ENCODE measurements at regions not wholly inside any gene's neighbourhood (a gene's known extent, or its start where the extent isn't known, plus 50 kb on each side); places are given as distances from the start of the nearest gene placed in this dataset.

DNA sequence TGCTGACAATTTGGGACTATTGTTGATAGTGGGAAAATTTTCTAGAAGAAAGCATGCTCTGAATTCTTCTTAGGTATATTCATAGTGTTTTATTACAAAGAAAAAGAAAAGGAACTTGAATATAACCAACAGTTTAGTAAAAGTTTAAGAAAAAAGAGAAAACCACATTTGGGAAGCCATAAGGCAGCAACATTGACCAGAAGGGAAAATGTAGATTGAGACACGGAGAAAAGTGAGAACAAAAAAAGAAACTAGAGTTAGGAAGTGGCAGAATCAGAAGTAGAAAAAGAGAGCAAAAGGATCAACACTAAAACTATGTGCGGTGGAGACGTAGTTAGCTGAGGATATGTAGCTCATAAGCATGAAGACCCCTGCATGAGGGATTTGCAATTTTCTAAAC, 1398.2 kb downstream of the LRRC4C start (continued):
- no peak for TF ChIP-seq HOXA7 (CRISPR knock-in tag; IDR thresholded peaks at IDR 0.05; ENCODE audit: borderline replicate concordance)
- no peak for TF ChIP-seq SETDB1 (IDR thresholded peaks at IDR 0.05; ENCODE audit: insufficient read length, low read length)
- TF ChIP-seq REPIN1 (tag by site-specific recombination; IDR thresholded peaks at IDR 0.05; ENCODE audit: low read depth) = no peak
- no peak for TF ChIP-seq ZNF146 (tag by site-specific recombination; IDR thresholded peaks at IDR 0.05)
- TF ChIP-seq ZNF133 (tag by site-specific recombination; IDR thresholded peaks at IDR 0.05) = no peak

DNA sequence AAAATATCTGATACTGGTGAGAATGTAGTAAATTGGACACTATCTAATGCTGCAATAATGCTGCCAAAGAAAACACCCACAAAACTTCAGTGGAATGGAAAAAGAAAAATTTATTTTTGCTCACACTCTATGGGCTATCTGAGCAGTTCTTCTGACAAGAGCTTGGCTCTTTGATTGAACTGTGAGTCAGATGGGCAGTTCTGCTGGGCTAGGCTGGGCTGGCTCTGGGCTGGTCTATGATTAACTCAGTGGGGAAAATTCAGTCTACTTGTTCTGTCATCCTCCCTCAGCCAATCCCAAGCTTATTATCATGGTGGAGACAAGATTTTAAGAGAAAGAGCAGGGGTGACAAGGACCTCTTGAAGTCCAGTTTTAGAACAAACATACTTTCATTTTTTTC, 1404.8 kb downstream of the LRRC4C start:
- Histone ChIP-seq H3K4me3 (ENCODE audit: low read depth, low read length) (no peak overlapping the region), H3K4me1 (ENCODE audit: control insufficient read depth, insufficient read depth, low read length) (no peaks in the 10 kb centered on the region), H3K36me3 (ENCODE audit: control insufficient read depth in 2 of 2, insufficient read depth in 1 of 2, low read length in 2 of 2) (no peaks in the 10 kb centered on the region), H3K9me3 (ENCODE audit: control insufficient read depth, insufficient read depth, low read depth, low read length) (no peaks in the 10 kb centered on the region), H3K27ac (ENCODE audit: extremely low read depth, low read depth, low read length) (no peak overlapping the region)
- TF ChIP-seq ZNF529 (tag by site-specific recombination; IDR thresholded peaks at IDR 0.05; ENCODE audit: insufficient replicate concordance) (no peak), ZNF623 (tag by site-specific recombination; IDR thresholded peaks at IDR 0.05) (no peak), ZNF416 (tag by site-specific recombination; IDR thresholded peaks at IDR 0.05) (no peak), ZNF501 (tag by site-specific recombination; IDR thresholded peaks at IDR 0.05) (no peak), TRIM28 (IDR thresholded peaks at IDR 0.05; ENCODE audit: borderline replicate concordance, low read length) (no peak), ZNF121 (tag by site-specific recombination; IDR thresholded peaks at IDR 0.05) (no peak)
- TF ChIP-seq, protein P1, sequence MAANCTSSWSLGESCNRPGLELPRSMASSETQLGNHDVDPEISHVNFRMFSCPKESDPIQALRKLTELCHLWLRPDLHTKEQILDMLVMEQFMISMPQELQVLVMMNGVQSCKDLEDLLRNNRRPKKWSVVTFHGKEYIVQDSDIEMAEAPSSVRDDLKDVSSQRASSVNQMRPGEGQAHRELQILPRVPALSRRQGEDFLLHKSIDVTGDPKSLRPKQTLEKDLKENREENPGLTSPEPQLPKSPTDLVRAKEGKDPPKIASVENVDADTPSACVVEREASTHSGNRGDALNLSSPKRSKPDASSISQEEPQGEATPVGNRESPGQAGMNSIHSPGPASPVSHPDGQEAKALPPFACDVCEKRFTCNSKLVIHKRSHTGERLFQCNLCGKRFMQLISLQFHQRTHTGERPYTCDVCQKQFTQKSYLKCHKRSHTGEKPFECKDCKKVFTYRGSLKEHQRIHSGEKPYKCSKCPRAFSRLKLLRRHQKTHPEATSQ (tag by site-specific recombination; IDR thresholded peaks at IDR 0.05) = no peak
- TF ChIP-seq, protein P2, sequence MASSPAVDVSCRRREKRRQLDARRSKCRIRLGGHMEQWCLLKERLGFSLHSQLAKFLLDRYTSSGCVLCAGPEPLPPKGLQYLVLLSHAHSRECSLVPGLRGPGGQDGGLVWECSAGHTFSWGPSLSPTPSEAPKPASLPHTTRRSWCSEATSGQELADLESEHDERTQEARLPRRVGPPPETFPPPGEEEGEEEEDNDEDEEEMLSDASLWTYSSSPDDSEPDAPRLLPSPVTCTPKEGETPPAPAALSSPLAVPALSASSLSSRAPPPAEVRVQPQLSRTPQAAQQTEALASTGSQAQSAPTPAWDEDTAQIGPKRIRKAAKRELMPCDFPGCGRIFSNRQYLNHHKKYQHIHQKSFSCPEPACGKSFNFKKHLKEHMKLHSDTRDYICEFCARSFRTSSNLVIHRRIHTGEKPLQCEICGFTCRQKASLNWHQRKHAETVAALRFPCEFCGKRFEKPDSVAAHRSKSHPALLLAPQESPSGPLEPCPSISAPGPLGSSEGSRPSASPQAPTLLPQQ (tag by site-specific recombination; IDR thresholded peaks at IDR 0.05) = no peak
- ChIA-PET POLR2A (no interaction called here), CTCF (no interaction called here)

DNA sequence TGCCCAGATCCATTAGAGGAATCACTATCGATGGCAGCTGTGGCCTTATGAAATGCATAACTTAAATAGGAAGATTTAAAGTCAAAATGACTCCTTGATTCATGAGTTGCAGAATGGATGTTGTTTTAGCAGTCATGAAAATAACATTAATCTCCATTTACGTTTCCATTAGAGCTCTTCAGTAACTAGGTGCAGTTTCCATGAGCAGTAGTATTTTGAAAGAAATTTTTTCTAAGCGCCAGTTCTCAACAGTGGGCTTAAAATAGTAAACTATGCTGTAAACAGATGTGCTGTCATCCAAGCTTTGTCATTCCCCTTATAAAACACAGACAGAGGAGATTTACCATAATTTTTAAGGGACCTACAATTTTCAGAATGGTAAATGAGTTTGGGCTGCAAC, 1414.1 kb downstream of the LRRC4C start:
- no peaks in the 10 kb centered on the region for H3K4me1 ChIP-seq (ENCODE audit: control insufficient read depth, insufficient read depth, low read length)
- CTCF ChIA-PET = no interaction called here
- no peaks in the 10 kb centered on the region for H3K36me3 ChIP-seq (ENCODE audit: control insufficient read depth in 2 of 2, insufficient read depth in 1 of 2, low read length in 2 of 2)
- no peak overlapping the region for H3K27ac ChIP-seq (ENCODE audit: extremely low read depth, low read depth, low read length)
- H3K4me3 ChIP-seq (ENCODE audit: low read depth, low read length) = no peak overlapping the region
- TF ChIP-seq ZBTB1 (tag by site-specific recombination; IDR thresholded peaks at IDR 0.05) = no peak
- TF ChIP-seq SP3 (tag by site-specific recombination; IDR thresholded peaks at IDR 0.05) = no peak
- TF ChIP-seq ZBTB17 (tag by site-specific recombination; IDR thresholded peaks at IDR 0.05) = no peak
- TF ChIP-seq OVOL3 (tag by site-specific recombination; IDR thresholded peaks at IDR 0.05) = no peak
- no peak for TF ChIP-seq ZNF391 (tag by site-specific recombination; IDR thresholded peaks at IDR 0.05; ENCODE audit: borderline replicate concordance, low read depth)
- TF ChIP-seq GLIS2 (tag by site-specific recombination; IDR thresholded peaks at IDR 0.05) = no peak
- TF ChIP-seq, protein P3, sequence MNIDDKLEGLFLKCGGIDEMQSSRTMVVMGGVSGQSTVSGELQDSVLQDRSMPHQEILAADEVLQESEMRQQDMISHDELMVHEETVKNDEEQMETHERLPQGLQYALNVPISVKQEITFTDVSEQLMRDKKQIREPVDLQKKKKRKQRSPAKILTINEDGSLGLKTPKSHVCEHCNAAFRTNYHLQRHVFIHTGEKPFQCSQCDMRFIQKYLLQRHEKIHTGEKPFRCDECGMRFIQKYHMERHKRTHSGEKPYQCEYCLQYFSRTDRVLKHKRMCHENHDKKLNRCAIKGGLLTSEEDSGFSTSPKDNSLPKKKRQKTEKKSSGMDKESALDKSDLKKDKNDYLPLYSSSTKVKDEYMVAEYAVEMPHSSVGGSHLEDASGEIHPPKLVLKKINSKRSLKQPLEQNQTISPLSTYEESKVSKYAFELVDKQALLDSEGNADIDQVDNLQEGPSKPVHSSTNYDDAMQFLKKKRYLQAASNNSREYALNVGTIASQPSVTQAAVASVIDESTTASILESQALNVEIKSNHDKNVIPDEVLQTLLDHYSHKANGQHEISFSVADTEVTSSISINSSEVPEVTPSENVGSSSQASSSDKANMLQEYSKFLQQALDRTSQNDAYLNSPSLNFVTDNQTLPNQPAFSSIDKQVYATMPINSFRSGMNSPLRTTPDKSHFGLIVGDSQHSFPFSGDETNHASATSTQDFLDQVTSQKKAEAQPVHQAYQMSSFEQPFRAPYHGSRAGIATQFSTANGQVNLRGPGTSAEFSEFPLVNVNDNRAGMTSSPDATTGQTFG (tag by site-specific recombination; IDR thresholded peaks at IDR 0.05; ENCODE audit: borderline replicate concordance) = no peak
- TF ChIP-seq, protein P4, sequence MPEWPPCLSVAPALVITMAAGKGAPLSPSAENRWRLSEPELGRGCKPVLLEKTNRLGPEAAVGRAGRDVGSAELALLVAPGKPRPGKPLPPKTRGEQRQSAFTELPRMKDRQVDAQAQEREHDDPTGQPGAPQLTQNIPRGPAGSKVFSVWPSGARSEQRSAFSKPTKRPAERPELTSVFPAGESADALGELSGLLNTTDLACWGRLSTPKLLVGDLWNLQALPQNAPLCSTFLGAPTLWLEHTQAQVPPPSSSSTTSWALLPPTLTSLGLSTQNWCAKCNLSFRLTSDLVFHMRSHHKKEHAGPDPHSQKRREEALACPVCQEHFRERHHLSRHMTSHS (tag by site-specific recombination; IDR thresholded peaks at IDR 0.05) = no peak
- TF ChIP-seq, protein P5, sequence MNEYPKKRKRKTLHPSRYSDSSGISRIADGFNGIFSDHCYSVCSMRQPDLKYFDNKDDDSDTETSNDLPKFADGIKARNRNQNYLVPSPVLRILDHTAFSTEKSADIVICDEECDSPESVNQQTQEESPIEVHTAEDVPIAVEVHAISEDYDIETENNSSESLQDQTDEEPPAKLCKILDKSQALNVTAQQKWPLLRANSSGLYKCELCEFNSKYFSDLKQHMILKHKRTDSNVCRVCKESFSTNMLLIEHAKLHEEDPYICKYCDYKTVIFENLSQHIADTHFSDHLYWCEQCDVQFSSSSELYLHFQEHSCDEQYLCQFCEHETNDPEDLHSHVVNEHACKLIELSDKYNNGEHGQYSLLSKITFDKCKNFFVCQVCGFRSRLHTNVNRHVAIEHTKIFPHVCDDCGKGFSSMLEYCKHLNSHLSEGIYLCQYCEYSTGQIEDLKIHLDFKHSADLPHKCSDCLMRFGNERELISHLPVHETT (tag by site-specific recombination; IDR thresholded peaks at IDR 0.05) = no peak
- TF ChIP-seq HOXA7 (CRISPR knock-in tag; IDR thresholded peaks at IDR 0.05; ENCODE audit: borderline replicate concordance) = no peak
- TF ChIP-seq ZNF223 (tag by site-specific recombination; IDR thresholded peaks at IDR 0.05) = no peak
- H3K9me3 ChIP-seq (ENCODE audit: control insufficient read depth, insufficient read depth, low read depth, low read length) = no peaks in the 10 kb centered on the region
- POLR2A ChIA-PET = no interaction called here

All from HEK293 (cell line).